ENCODE measurements at regions not wholly inside any gene's neighbourhood (a gene's known extent, or its start where the extent isn't known, plus 50 kb on each side); places are given as distances from the start of the nearest gene placed in this dataset.
"Not testable (repeated sequence)": the region's sequence is repeated elsewhere in the genome, so short reads cannot be mapped to it uniquely, and the experiment has no call there.

DNA sequence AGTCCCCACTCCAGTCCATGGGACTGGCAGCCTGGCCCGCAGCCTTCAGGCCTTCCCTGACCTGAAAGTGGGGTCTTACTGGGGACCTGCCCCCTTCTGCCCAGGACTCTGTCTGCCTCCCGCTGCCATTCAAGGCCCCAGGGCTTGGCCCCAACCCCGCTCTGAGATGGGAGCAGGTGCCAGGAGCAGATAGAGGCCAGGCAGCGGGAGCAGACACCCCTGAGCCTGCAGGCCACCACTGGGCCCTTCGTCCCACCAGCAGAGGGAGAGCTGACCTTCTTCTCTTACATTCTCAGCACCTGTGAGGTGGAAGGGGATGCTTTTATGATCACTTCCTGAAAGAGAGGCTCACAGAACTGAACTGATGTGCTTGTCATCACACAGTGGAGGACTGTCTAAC is 62.2 kb upstream of the TINAGL1 start:
- Histone ChIP-seq H3K27me3 (no peaks in the 10 kb centered on the region), H3K4me3 (replicated peaks in 1 of 3) (no peak overlapping the region), H3K4me1 (peaks cover 7 to 14% of the 10 kb centered on the region in 2 donors), H3K27ac (no peak overlapping the region), H3K9me3 (no peaks in the 10 kb centered on the region), H3K36me3 (no peaks in the 10 kb centered on the region)
- intact Hi-C loops (cut with DNase I) = no loop called here
- no peak for DNase-seq
- TF ChIP-seq, protein P1, sequence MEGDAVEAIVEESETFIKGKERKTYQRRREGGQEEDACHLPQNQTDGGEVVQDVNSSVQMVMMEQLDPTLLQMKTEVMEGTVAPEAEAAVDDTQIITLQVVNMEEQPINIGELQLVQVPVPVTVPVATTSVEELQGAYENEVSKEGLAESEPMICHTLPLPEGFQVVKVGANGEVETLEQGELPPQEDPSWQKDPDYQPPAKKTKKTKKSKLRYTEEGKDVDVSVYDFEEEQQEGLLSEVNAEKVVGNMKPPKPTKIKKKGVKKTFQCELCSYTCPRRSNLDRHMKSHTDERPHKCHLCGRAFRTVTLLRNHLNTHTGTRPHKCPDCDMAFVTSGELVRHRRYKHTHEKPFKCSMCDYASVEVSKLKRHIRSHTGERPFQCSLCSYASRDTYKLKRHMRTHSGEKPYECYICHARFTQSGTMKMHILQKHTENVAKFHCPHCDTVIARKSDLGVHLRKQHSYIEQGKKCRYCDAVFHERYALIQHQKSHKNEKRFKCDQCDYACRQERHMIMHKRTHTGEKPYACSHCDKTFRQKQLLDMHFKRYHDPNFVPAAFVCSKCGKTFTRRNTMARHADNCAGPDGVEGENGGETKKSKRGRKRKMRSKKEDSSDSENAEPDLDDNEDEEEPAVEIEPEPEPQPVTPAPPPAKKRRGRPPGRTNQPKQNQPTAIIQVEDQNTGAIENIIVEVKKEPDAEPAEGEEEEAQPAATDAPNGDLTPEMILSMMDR (IDR thresholded peaks at IDR 0.05) = no peak
- TF ChIP-seq POLR2A (IDR thresholded peaks at IDR 0.05) = no peak
- 88 to 92% methylated on average over 4 to 5 of the region's 5 CpGs for WGBS, 2 donors

DNA sequence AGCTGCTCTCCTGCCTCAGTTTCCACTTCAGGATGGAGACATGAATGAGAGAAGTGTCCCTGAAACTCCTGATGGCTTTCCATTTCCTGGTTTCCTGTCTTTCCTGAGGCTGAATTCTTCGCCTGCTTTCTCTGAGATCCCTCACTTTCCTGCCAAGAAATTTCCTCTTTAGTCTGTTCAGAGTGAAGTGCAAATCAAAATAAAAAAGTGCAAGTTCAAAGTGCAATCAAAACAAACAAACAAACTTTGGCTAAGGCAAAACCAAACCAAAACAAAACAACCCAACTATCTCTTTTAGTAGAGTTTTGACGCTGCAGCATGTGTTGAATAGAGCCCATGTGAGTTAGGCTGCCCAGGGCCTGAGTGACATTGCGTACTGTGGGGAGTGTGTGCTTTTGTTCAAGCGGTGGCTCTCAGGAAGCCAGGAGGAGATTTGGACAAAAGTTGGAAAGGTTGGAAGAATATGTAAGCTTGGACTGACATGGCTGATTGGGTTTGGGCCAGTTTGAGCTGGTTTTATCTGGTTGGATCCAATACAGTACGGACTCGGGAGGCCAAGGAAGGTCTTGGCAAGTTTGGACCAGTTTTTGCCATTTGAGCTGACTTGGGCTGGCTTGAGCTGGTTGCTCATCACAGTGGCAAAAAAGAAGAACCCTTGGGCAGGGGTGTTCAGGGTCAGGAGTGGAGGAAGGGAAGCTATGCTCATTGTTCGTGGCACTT is 61.1 kb upstream of the TINAGL1 start:
- intact Hi-C loops (cut with DNase I) = no loop called here
- peak; percentile 21 to 53 for DNase-seq
- WGBS, 2 donors = 58% methylated on average over 7 of the region's 7 CpGs

DNA sequence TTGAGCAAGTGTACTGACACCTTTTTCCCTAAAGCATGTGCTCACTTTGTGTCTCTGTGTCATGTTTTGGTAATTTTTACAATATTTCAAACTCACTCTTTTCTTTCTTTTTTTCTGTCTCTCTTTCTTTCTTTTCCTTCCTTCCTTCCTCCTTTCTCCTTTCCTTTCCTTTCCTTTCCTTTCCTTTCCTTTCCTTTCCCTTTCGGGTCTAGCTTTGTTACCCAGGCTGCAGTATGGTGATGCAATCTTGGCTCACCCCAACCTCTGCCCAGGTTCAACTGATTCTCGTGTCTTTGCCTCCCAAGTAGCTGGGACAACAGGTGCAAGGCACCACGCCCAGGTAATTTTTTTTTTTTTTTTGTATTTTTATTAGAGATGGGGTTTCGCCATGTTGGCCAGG is 60.4 kb upstream of the TINAGL1 start:
- Histone ChIP-seq H3K27ac (no peak overlapping the region), H3K27me3 (no peaks in the 10 kb centered on the region), H3K4me3 (replicated peaks in 1 of 3) (no peak overlapping the region), H3K36me3 (no peaks in the 10 kb centered on the region), H3K4me1 (peaks cover 7 to 14% of the 10 kb centered on the region in 2 donors), H3K9me3 (no peaks in the 10 kb centered on the region)
- no peak for DNase-seq
- WGBS, 2 donors = 92 to 96% methylated on average over 4 of the region's 4 CpGs
- TF ChIP-seq POLR2A (IDR thresholded peaks at IDR 0.05) = no peak
- TF ChIP-seq, protein P1 (IDR thresholded peaks at IDR 0.05) = no peak
- intact Hi-C loops (cut with DNase I) = no loop called here

More for the DNA sequence above, 61.1 kb upstream of the TINAGL1 start:
- H3K4me3 ChIP-seq (replicated peaks in 1 of 3) = no peak overlapping the region
- H3K27me3 ChIP-seq = no peaks in the 10 kb centered on the region
- no peak for TF ChIP-seq POLR2A (IDR thresholded peaks at IDR 0.05)
- TF ChIP-seq, protein P1 (IDR thresholded peaks at IDR 0.05) = no peak
- peak overlapping the region in 2 of 3 donors; percentile 27 to 43 for H3K27ac ChIP-seq
- peaks cover 7 to 14% of the 10 kb centered on the region in 2 donors for H3K4me1 ChIP-seq
- H3K9me3 ChIP-seq = no peaks in the 10 kb centered on the region
- H3K36me3 ChIP-seq = no peaks in the 10 kb centered on the region

DNA sequence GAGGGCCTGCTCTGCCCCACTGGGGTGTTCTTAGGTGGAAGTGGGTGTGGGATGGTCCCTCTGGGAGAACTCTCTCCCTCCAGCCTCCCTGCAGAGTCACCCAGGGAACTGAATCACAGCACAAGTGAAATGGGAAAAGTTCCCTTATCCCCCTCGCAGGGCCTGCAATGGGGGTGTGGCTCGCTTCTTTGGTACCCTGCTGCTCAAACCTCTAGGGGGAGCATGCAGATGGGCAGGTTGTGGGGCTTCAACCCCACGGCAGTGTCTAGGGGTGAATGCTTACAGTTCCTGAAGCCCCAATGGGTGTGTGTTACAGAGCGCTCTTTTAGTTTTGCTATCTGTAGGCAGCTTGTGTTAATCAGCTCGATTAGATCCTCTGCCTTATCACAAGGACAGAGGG is 59.0 kb upstream of the TINAGL1 start:
- TF ChIP-seq, protein P1 (IDR thresholded peaks at IDR 0.05) = no peak
- no peak for TF ChIP-seq POLR2A (IDR thresholded peaks at IDR 0.05)
- no peak for DNase-seq
- 75 to 80% methylated on average over 5 of the region's 5 CpGs for WGBS, 2 donors
- H3K36me3 ChIP-seq = no peaks in the 10 kb centered on the region
- intact Hi-C loops (cut with DNase I) = no loop called here
- no peak overlapping the region for H3K27ac ChIP-seq
- H3K9me3 ChIP-seq = no peaks in the 10 kb centered on the region
- no peak overlapping the region for H3K4me3 ChIP-seq (replicated peaks in 1 of 3)
- H3K27me3 ChIP-seq = no peaks in the 10 kb centered on the region
- H3K4me1 ChIP-seq = peaks cover 7 to 14% of the 10 kb centered on the region in 2 donors

DNA sequence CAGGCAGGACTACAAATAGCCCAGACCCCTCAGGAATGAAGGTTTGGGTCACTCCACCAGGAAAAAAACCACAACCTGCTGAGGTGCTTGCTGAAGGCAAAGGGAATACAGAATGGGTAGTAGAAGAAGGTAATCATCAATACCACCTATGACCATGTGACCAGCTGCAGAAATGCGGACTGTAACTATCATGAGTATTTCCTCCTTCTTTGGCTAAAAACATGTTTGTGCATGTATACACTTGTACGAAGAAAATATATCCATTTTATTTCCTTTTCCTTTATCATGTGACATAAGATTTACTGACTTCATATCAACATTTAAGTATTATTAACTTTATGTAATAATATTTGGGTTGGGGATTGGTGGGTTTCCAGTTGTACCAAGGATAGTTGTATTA is 58.3 kb upstream of the TINAGL1 start:
- H3K36me3 ChIP-seq; H3K27ac ChIP-seq; H3K9me3 ChIP-seq; H3K27me3 ChIP-seq; H3K4me3 ChIP-seq (replicated peaks in 1 of 3); DNase-seq; intact Hi-C loops (cut with DNase I): not testable (repeated sequence)
- WGBS, 2 donors = 93% methylated on average over 2 of the region's 2 CpGs
- H3K4me1 ChIP-seq = peaks cover 7 to 15% of the 10 kb centered on the region in 2 donors

Data from thyroid gland (tissue), 4 donors.